GM20000 (cell line): ENCODE measurements at regions not wholly inside any gene's neighbourhood (a gene's known extent, or its start where the extent isn't known, plus 50 kb on each side); places are given as distances from the start of the nearest gene placed in this dataset.

Source experiments
- DNase-seq: peaks from one replicate; pipeline ENCODE4 v3.0.0; 2012; ENCODE audit warnings: low spot score
- CTCF ChIP-seq: IDR thresholded peaks from 2 replicates; pipeline ENCODE4 v1.5.1; 2012; ENCODE audit warnings: mild to moderate bottlenecking, control low read depth; ENCODE audit errors: extremely low read depth, missing control alignments

GRCh38 chr3:187456250-187456649, 88.1 kb downstream of the RTP4 start:
- no peak for DNase-seq
- TF ChIP-seq CTCF: no peak

- no peak for DNase-seq
Measured at GRCh38 chr3:187454085-187454815, 86.1 kb downstream of the RTP4 start.

GRCh38 chr3:187450431-187451190, 82.4 kb downstream of the RTP4 start:
- no peak for TF ChIP-seq CTCF

More at GRCh38 chr3:187454085-187454815, 86.1 kb downstream of the RTP4 start:
- no peak for TF ChIP-seq CTCF

GRCh38 chr3:187448674-187449073, 80.5 kb downstream of the RTP4 start:
- TF ChIP-seq CTCF: no peak
- no peak for DNase-seq

More at GRCh38 chr3:187450431-187451190, 82.4 kb downstream of the RTP4 start:
- DNase-seq: no peak

- no peak for DNase-seq
- TF ChIP-seq CTCF: no peak
Measured at GRCh38 chr3:187447737-187448136, 79.6 kb downstream of the RTP4 start.

- DNase-seq: no peak
- TF ChIP-seq CTCF: no peak
Measured at GRCh38 chr3:187445356-187445755, 77.2 kb downstream of the RTP4 start.

- DNase-seq: no peak
- TF ChIP-seq CTCF: no peak
Measured at GRCh38 chr3:187434524-187434923, 66.3 kb downstream of the RTP4 start.
